ENCODE measurements at regions not wholly inside any gene's neighbourhood (a gene's known extent, or its start where the extent isn't known, plus 50 kb on each side); places are given as distances from the start of the nearest gene placed in this dataset.
"Not testable (repeated sequence)": the region's sequence is repeated elsewhere in the genome, so short reads cannot be mapped to it uniquely, and the experiment has no call there.

GRCh38 chr14:106377432-106377831, 851.0 kb downstream of the TMEM121 start:
- no peaks in the 10 kb centered on the region for H3K36me3 Mint-ChIP-seq (ENCODE audit: low read depth)
- H3K27ac Mint-ChIP-seq (ENCODE audit: unreplicated experiment) = no peak overlapping the region
- no peaks in the 10 kb centered on the region for H3K27me3 Mint-ChIP-seq (ENCODE audit: low read depth)
- no peak overlapping the region for H3K4me3 Mint-ChIP-seq (ENCODE audit: unreplicated experiment)
- no peaks in the 10 kb centered on the region for H3K4me1 Mint-ChIP-seq (ENCODE audit: low read depth)
- no peak for DNase-seq (ENCODE audit: low spot score)
- TF ChIP-seq CTCF (IDR thresholded peaks at IDR 0.05) = no peak
- H3K9me3 Mint-ChIP-seq (ENCODE audit: low read depth) = peaks cover 70% of the 10 kb centered on the region

- Mint-ChIP-seq H3K27me3 (ENCODE audit: low read depth) (no peaks in the 10 kb centered on the region), H3K9me3 (ENCODE audit: low read depth) (peaks cover 69% of the 10 kb centered on the region), H3K4me1 (ENCODE audit: low read depth) (no peaks in the 10 kb centered on the region), H3K36me3 (ENCODE audit: low read depth) (no peaks in the 10 kb centered on the region), H3K27ac (ENCODE audit: unreplicated experiment) (no peak overlapping the region), H3K4me3 (ENCODE audit: unreplicated experiment) (no peak overlapping the region)
- DNase-seq (ENCODE audit: low spot score) = no peak
- TF ChIP-seq CTCF (IDR thresholded peaks at IDR 0.05) = no peak
Observed at GRCh38 chr14:106378191-106378590, 851.8 kb downstream of the TMEM121 start.

- no peak overlapping the region for H3K27ac Mint-ChIP-seq (ENCODE audit: unreplicated experiment)
Observed at GRCh38 chr14:106380740-106381139, 854.4 kb downstream of the TMEM121 start.

GRCh38 chr14:106389186-106389585, 862.8 kb downstream of the TMEM121 start:
- H3K9me3 Mint-ChIP-seq (ENCODE audit: low read depth) = peaks cover 57% of the 10 kb centered on the region
- not testable (repeated sequence) for DNase-seq (ENCODE audit: low spot score); H3K4me3 Mint-ChIP-seq (ENCODE audit: unreplicated experiment); H3K27me3 Mint-ChIP-seq (ENCODE audit: low read depth); H3K36me3 Mint-ChIP-seq (ENCODE audit: low read depth); H3K27ac Mint-ChIP-seq (ENCODE audit: unreplicated experiment); H3K4me1 Mint-ChIP-seq (ENCODE audit: low read depth)

More at GRCh38 chr14:106380740-106381139, 854.4 kb downstream of the TMEM121 start:
- Mint-ChIP-seq H3K4me1 (ENCODE audit: low read depth) (no peaks in the 10 kb centered on the region), H3K9me3 (ENCODE audit: low read depth) (peaks cover 57% of the 10 kb centered on the region), H3K4me3 (ENCODE audit: unreplicated experiment) (no peak overlapping the region), H3K27me3 (ENCODE audit: low read depth) (no peaks in the 10 kb centered on the region), H3K36me3 (ENCODE audit: low read depth) (no peaks in the 10 kb centered on the region)
- no peak for DNase-seq (ENCODE audit: low spot score)
- no peak for TF ChIP-seq CTCF (IDR thresholded peaks at IDR 0.05)

- H3K27me3 Mint-ChIP-seq (ENCODE audit: low read depth) = no peaks in the 10 kb centered on the region
- H3K27ac Mint-ChIP-seq (ENCODE audit: unreplicated experiment) = no peak overlapping the region
Observed at GRCh38 chr14:106390401-106390800, 864.0 kb downstream of the TMEM121 start.

More at GRCh38 chr14:106390401-106390800, 864.0 kb downstream of the TMEM121 start:
- Mint-ChIP-seq H3K36me3 (ENCODE audit: low read depth) (no peaks in the 10 kb centered on the region), H3K4me1 (ENCODE audit: low read depth) (no peaks in the 10 kb centered on the region), H3K9me3 (ENCODE audit: low read depth) (peaks cover 62% of the 10 kb centered on the region), H3K4me3 (ENCODE audit: unreplicated experiment) (no peak overlapping the region)
- no peak for TF ChIP-seq CTCF (IDR thresholded peaks at IDR 0.05)
- DNase-seq (ENCODE audit: low spot score) = no peak

Data from chondrocyte (in vitro differentiated cells).